Epidermal melanocyte (primary cell): ENCODE measurements at regions not wholly inside any gene's neighbourhood (a gene's known extent, or its start where the extent isn't known, plus 50 kb on each side); places are given as distances from the start of the nearest gene placed in this dataset.
A peak's percentile ranks its signal among the peaks of the same experiment; 100 is the strongest.
"Not testable (repeated sequence)": the region's sequence is repeated elsewhere in the genome, so short reads cannot be mapped to it uniquely, and the experiment has no call there.

Experiments used
- DNase-seq: peaks from one replicate; pipeline ENCODE4 v3.0.0; 2011; ENCODE audit warnings: low spot score; ENCODE audit not compliant: insufficient read length

DNA sequence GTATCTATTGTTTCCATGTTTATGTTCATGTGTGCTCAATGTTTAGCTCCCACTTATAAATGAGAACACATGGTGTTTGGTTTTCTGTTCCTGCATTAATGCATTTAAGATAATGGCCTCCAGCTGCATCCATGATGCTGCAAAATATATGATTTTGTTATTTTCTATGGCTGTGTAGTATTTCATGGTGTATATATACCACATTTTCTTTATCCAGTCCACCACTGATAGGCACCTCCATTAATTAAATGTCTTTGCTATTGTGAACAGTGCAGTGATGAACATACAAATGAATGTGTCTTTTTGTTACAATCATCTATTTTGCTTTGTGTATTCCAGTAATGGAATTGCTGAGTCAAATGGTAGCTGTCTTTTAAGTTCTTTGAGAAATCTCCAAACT lies 329.4 kb upstream of the MAGI2 start:
- DNase-seq, result no peak

GRCh38 chr7:79782256-79782655 lies 328.8 kb upstream of the MAGI2 start:
- no peak for DNase-seq

DNA sequence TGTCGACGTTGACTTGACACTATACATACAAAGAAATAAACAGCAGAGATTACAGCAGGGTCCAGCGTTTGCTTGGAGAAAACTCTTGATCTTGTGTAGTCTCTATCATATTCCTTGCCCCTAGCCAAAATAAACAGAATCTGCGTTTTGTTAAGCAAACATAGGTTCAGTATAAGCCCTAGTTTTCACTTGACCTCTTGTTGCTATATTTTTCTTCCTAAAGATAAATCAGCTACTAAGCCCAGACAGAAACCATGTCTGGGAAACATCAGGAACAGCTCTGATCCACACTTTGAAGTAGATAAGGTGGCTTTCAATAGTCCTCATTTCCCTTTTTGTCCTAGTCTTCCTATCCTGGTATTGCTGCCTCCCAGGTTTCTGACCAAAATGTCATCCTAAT lies 328.2 kb upstream of the MAGI2 start:
- DNase-seq, result no peak

DNA sequence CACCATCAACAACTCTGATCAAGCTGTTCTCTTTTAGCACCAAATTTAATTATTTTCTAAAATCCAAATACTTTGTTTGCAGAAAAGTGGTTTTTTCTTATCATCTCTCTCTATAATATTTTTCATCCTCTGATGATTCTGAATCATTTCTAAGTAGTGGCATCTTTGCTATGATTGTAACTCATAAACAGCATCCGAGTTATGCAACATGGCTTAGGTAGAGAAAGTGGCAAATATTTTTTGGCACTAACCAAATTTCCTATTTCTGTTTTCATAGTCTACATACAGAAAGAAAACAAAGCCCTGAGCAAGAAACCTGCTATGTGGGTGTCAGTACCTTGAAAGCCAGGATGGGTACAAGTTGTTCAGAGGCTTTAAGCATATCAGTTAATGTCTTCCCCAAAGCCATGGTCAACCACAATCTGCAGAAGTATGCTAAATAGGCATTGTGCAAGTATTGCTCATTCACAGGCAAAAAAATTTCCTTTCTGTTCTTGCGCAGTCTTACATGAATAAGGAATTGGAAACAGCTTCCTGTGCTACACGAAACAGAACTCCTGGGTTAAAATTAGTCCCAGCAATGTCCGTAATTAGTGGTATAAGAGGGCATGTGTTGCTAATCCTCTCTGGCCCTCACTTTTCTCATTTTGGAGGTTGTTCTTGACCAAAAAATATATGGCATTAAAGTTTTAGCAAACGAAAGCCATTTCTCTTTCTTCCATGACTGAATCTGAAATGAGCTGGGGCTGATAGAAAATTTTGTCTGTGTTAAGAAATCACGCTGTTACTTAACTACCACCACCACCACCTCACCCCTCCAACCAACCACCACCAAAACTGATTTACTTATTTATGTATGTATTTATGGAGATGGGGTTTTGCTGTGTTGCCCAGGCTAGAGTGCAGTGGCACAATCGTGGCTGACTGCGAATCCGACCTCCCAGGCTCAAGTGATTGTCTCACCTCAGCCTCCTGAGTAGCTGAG lies 325.6 kb upstream of the MAGI2 start:
- DNase-seq, result peak; percentile 23

GRCh38 chr7:79775911-79776310 lies 322.4 kb upstream of the MAGI2 start:
- no peak for DNase-seq

DNA sequence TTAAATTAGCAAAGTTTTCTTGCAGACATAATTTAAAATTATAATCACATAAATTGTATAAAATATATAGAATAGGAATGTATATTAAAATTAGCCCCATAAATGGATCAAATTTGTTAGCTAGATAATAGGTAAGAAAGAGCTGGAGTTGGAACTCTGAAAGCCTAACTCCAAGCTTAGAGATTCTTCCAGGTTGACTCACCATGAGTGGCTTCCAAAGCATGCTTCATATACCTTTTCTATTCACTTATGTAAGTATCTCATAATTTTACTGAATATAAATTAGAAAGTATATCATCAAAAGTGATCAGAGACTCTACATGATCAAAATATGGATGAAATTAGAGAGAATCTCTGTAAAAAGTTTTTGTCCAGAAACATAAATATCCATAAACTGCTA lies 320.7 kb upstream of the MAGI2 start:
- no peak for DNase-seq

- no peak for DNase-seq
These were observed 317.5 kb upstream of the MAGI2 start for GRCh38 chr7:79770970-79771369.

GRCh38 chr7:79770063-79770462 lies 316.6 kb upstream of the MAGI2 start:
- no peak for DNase-seq

DNA sequence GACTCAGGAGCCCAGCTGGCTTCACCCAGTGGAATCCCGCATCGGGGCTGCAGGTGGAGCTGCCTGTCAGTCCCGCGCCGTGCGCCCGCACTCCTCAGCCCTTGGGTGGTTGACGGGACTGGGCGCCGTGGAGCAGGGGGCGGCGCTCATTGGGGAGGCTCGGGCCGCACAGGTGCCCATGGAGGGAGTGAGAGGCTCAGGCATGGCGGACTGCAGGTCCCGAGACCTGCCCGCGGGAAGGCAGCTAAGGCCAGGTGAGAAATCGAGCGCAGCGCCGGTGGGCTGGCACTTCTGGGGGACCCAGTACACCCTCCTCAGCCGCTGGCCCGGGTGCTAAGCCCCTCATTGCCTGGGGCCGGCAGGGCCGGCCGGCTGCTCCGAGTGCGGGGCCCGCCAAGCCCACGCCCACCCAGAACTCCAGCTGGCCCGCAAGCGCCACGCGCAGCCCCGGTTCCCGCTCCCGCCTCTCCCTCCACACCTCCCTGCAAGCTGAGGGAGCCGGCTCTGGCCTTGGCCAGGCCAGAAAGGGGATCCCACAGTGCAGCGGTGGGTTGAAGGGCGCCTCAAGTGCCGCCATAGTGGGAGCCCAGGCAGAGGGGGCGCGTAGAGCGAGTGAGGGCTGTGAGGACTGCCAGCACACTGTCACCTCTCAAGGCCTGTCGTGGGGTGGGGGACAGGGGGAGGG lies 314.6 kb upstream of the MAGI2 start:
- DNase-seq, result not testable (repeated sequence)

DNA sequence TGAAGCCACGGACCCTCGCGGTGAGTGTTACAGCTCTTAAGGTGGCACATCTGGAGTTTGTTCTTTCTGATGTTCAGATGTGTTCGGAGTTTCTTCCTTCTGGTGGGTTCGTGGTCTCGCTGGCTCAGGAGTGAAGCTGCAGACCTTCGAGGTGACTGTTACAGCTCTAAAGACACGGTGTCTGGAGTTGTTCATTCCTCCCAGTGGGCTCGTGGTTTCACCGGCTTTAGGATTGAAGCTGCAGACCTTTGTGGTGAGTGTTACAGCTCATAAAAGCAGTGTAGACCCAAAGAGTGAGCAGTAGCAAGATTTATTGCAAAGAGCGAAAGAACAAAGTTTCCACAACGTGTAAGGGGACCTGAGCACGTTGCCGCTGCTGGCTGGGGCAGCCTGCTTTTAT lies 313.7 kb upstream of the MAGI2 start:
- DNase-seq, result not testable (repeated sequence)

GRCh38 chr7:79761876-79762429 lies 308.5 kb upstream of the MAGI2 start:
- no peak for DNase-seq

DNA sequence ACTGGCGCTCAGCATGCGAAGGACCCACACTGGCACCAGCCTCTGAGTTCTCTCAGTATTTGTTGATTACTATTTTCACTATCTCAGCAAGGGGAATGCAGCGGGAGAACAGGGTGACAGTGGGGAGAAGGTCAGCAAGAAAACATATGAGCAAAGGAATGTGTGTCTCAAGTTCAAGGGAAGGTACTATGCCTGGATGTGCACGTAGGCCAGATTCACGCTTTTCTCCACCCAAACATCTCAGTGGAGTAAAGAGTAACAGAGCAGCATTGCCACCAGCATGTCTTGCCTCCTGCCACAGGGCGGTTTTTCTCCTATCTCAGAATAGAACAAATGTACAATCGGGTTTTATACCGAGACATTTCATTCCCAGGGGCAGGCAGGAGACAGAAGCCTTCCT lies 297.5 kb upstream of the MAGI2 start:
- not testable (repeated sequence) for DNase-seq

DNA sequence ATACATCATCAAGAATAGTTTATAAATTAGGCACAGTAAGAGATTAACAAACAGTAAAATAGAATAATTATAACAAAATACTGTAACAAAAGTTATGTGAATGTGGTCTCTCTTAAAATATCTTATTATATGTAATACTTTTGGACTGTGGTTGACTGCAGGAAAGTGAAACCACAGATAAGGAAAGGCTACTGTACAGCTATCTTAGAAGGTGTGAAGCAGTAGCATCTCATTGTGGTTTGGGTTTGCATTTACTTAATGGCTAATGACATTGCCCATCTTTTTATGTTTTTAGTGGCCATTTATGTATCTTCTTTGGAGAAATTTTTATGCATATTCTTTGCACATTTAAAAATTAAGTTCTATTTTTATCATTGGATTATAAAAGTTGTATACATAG lies 296.4 kb upstream of the MAGI2 start:
- DNase-seq, result no peak

DNA sequence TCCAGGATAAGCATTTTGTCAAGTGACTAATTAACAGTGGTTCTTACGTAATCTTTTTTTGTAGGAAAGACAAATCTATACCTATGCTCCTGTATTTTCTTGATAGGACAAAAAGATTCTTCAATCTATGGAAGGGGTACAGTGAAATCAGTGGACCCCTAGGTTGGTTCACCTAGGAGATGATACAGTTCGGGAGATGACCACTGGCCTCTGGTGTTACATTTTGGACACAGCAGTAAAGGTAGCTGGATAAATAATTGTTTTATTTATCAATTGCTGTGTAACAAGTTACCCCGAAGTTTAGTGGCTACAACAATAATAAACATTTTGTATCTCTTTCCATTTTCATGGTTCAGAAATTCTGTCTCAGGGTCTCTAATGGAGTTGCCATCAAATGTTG lies 288.2 kb upstream of the MAGI2 start:
- DNase-seq, result no peak

GRCh38 chr7:79740076-79740475 lies 286.6 kb upstream of the MAGI2 start:
- no peak for DNase-seq

DNA sequence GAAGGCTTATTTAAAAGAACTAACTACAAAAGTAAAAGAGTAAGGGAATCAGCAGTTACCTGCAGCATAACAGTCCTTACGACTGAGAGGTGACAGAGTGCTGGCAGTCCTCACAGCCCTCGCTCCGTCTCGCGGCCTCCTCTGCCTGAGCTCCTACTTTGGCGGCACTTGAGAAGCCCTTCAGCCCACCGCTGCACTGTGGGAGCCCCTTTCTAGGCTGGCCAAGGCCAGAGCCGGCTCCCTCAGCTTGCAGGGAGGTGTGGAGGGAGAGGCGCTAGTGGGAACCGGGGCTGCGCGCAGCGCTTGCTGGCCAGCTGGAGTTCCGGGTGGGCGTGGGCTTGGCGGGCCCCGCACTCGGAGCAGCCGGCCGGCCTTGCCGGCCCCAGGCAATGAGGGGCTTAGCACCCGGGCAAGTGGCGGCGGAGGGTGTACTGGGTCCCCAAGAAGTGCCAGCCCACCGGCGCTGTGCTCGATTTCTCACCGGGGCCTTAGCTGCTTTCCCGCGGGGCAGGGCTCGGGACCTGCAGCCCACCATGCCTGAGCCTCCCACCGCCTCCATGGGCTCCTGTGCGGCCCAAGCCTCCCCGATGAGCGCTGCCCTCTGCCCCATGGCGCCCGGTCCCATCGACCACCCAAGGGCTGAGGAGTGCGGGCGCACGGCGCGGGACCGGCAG lies 285.7 kb upstream of the MAGI2 start:
- not testable (repeated sequence) for DNase-seq

GRCh38 chr7:79736418-79736817 lies 283.0 kb upstream of the MAGI2 start:
- no peak for DNase-seq

GRCh38 chr7:79735012-79735411 lies 281.5 kb upstream of the MAGI2 start:
- no peak for DNase-seq

DNA sequence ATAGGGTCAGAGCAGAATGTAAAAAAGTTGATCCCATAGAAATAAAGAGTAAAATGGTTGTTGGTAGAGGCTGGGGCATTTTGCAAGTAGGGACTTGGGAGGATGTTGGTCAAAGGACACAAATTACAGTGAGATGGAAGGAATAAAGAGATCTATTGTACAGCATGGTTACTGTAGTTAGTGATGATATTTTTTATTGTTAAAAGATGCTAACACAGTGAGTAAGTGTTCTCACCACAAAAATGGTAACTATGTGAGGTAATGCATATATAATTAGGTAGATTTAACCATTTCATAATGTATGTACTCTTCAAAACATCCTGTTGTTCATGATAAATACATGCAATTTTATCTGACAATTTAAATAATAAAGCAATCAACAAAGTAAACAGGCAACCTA lies 280.7 kb upstream of the MAGI2 start:
- DNase-seq, result no peak

DNA sequence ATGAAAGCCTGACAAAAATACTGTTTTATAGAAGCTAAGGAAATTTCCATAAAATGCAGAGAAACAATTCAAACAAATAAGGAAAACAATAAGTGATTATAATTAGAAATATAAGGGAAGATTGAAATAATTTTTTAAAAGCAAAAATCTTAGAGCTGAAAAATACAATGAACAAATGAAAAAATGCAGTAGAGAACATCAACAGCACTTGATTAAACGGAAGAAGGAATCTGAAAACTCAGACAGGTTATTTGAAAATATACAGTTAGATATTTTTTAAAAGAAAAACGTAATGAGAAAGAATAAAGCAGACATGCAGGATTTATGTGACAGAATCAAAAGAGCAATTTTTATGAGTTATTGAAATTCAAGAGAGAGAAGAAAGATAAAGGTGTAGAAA lies 279.1 kb upstream of the MAGI2 start:
- no peak for DNase-seq

GRCh38 chr7:79730971-79731370 lies 277.5 kb upstream of the MAGI2 start:
- DNase-seq, result no peak
